ENCODE measurements at regions not wholly inside any gene's neighbourhood (a gene's known extent, or its start where the extent isn't known, plus 50 kb on each side); places are given as distances from the start of the nearest gene placed in this dataset.

GRCh38 chrX:39443240-39443639 is 642.0 kb downstream of the MID1IP1 start:
- no peak overlapping the region for H3K4me3 ChIP-seq
- TF ChIP-seq CTCF (IDR thresholded peaks at IDR 0.05) = no peak
- no peaks in the 10 kb centered on the region for H3K9me3 ChIP-seq

GRCh38 chrX:39445336-39445735 is 644.1 kb downstream of the MID1IP1 start:
- no peak overlapping the region for H3K4me3 ChIP-seq
- no peaks in the 10 kb centered on the region for H3K9me3 ChIP-seq
- no peaks in the 10 kb centered on the region for H3K4me1 ChIP-seq
- no peaks in the 10 kb centered on the region for H3K36me3 ChIP-seq
- no peak for TF ChIP-seq CTCF (IDR thresholded peaks at IDR 0.05)
- no peaks in the 10 kb centered on the region for H3K27me3 ChIP-seq
- H3K27ac ChIP-seq = no peak overlapping the region
- no peak for DNase-seq (ENCODE audit: low spot score)

More at GRCh38 chrX:39443240-39443639, 642.0 kb downstream of the MID1IP1 start:
- no peaks in the 10 kb centered on the region for H3K36me3 ChIP-seq
- no peak for DNase-seq (ENCODE audit: low spot score)
- no peaks in the 10 kb centered on the region for H3K27me3 ChIP-seq
- H3K27ac ChIP-seq = no peak overlapping the region
- H3K4me1 ChIP-seq = no peaks in the 10 kb centered on the region

- Histone ChIP-seq H3K4me3 (no peak overlapping the region), H3K27me3 (no peaks in the 10 kb centered on the region), H3K27ac (no peak overlapping the region), H3K36me3 (no peaks in the 10 kb centered on the region), H3K4me1 (no peaks in the 10 kb centered on the region), H3K9me3 (no peaks in the 10 kb centered on the region)
- no peak for TF ChIP-seq CTCF (IDR thresholded peaks at IDR 0.05)
- DNase-seq (ENCODE audit: low spot score) = no peak
These were observed 648.1 kb downstream of the MID1IP1 start for GRCh38 chrX:39449352-39449751.

- Histone ChIP-seq H3K4me1 (no peaks in the 10 kb centered on the region), H3K4me3 (no peak overlapping the region), H3K27ac (no peak overlapping the region), H3K9me3 (no peaks in the 10 kb centered on the region), H3K36me3 (no peaks in the 10 kb centered on the region), H3K27me3 (no peaks in the 10 kb centered on the region)
- TF ChIP-seq CTCF (IDR thresholded peaks at IDR 0.05) = no peak
- no peak for DNase-seq (ENCODE audit: low spot score)
These were observed 647.4 kb downstream of the BCOR start for GRCh38 chrX:39450234-39450977.

- H3K4me3 ChIP-seq = no peak overlapping the region
These were observed 646.7 kb downstream of the BCOR start for GRCh38 chrX:39451046-39451445.

More at GRCh38 chrX:39451046-39451445, 646.7 kb downstream of the BCOR start:
- no peaks in the 10 kb centered on the region for H3K36me3 ChIP-seq
- no peaks in the 10 kb centered on the region for H3K27me3 ChIP-seq
- no peaks in the 10 kb centered on the region for H3K4me1 ChIP-seq
- H3K9me3 ChIP-seq = peaks cover 0 to under 1% of the 10 kb centered on the region in 2 donors
- no peak overlapping the region for H3K27ac ChIP-seq
- no peak for TF ChIP-seq CTCF (IDR thresholded peaks at IDR 0.05)
- no peak for DNase-seq (ENCODE audit: low spot score)

Data from right atrium auricular region (tissue), 2 donors.